ENCODE measurements at regions not wholly inside any gene's neighbourhood (a gene's known extent, or its start where the extent isn't known, plus 50 kb on each side); places are given as distances from the start of the nearest gene placed in this dataset.
"Not testable (repeated sequence)": the region's sequence is repeated elsewhere in the genome, so short reads cannot be mapped to it uniquely, and the experiment has no call there.

- Histone ChIP-seq H3K27me3 (ENCODE audit: control insufficient read depth in 2 of 2, insufficient read depth in 2 of 2, low read length in 2 of 2) (no peaks in the 10 kb centered on the region), H3K4me3 (ENCODE audit: low read length in 2 of 2) (no peak overlapping the region), H3K36me3 (ENCODE audit: control insufficient read depth in 2 of 2, insufficient read depth in 2 of 2, low read length in 2 of 2) (no peaks in the 10 kb centered on the region), H3K9me3 (ENCODE audit: control insufficient read depth in 2 of 2, low read length in 2 of 2) (peaks cover 0 to 9% of the 10 kb centered on the region in 2 donors), H3K4me1 (ENCODE audit: control insufficient read depth in 2 of 2, insufficient read depth in 2 of 2, low read length in 2 of 2) (no peaks in the 10 kb centered on the region), H3K27ac (ENCODE audit: low read depth in 2 of 2, low read length in 2 of 2) (no peak overlapping the region), H3K9ac (ENCODE audit: low read depth in 1 of 2, low read length in 2 of 2) (no peak overlapping the region)
These were observed 212.3 kb upstream of the ARRDC3 start for GRCh38 chr5:91595424-91595823.

- Histone ChIP-seq H3K9me3 (ENCODE audit: control insufficient read depth in 2 of 2, low read length in 2 of 2) (peaks cover 0 to 9% of the 10 kb centered on the region in 2 donors), H3K4me3 (ENCODE audit: low read length in 2 of 2) (no peak overlapping the region), H3K27me3 (ENCODE audit: control insufficient read depth in 2 of 2, insufficient read depth in 2 of 2, low read length in 2 of 2) (no peaks in the 10 kb centered on the region), H3K36me3 (ENCODE audit: control insufficient read depth in 2 of 2, insufficient read depth in 2 of 2, low read length in 2 of 2) (no peaks in the 10 kb centered on the region), H3K27ac (ENCODE audit: low read depth in 2 of 2, low read length in 2 of 2) (no peak overlapping the region), H3K9ac (ENCODE audit: low read depth in 1 of 2, low read length in 2 of 2) (no peak overlapping the region), H3K4me1 (ENCODE audit: control insufficient read depth in 2 of 2, insufficient read depth in 2 of 2, low read length in 2 of 2) (no peaks in the 10 kb centered on the region)
These were observed 208.0 kb upstream of the ARRDC3 start for GRCh38 chr5:91591076-91591475.

GRCh38 chr5:91586232-91586631, 203.1 kb upstream of the ARRDC3 start:
- Histone ChIP-seq H3K27me3 (ENCODE audit: control insufficient read depth in 2 of 2, insufficient read depth in 2 of 2, low read length in 2 of 2) (no peaks in the 10 kb centered on the region), H3K9me3 (ENCODE audit: control insufficient read depth in 2 of 2, low read length in 2 of 2) (peaks cover 0 to 3% of the 10 kb centered on the region in 2 donors), H3K9ac (ENCODE audit: low read depth in 1 of 2, low read length in 2 of 2) (no peak overlapping the region), H3K27ac (ENCODE audit: low read depth in 2 of 2, low read length in 2 of 2) (no peak overlapping the region), H3K4me3 (ENCODE audit: low read length in 2 of 2) (no peak overlapping the region), H3K36me3 (ENCODE audit: control insufficient read depth in 2 of 2, insufficient read depth in 2 of 2, low read length in 2 of 2) (no peaks in the 10 kb centered on the region), H3K4me1 (ENCODE audit: control insufficient read depth in 2 of 2, insufficient read depth in 2 of 2, low read length in 2 of 2) (no peaks in the 10 kb centered on the region)

- no peaks in the 10 kb centered on the region for H3K9me3 ChIP-seq (ENCODE audit: control insufficient read depth in 2 of 2, low read length in 2 of 2)
- no peaks in the 10 kb centered on the region for H3K36me3 ChIP-seq (ENCODE audit: control insufficient read depth in 2 of 2, insufficient read depth in 2 of 2, low read length in 2 of 2)
- no peak overlapping the region for H3K27ac ChIP-seq (ENCODE audit: low read depth in 2 of 2, low read length in 2 of 2)
- no peaks in the 10 kb centered on the region for H3K4me1 ChIP-seq (ENCODE audit: control insufficient read depth in 2 of 2, insufficient read depth in 2 of 2, low read length in 2 of 2)
- H3K27me3 ChIP-seq (ENCODE audit: control insufficient read depth in 2 of 2, insufficient read depth in 2 of 2, low read length in 2 of 2): no peaks in the 10 kb centered on the region
- H3K4me3 ChIP-seq (ENCODE audit: low read length in 2 of 2): no peak overlapping the region
- H3K9ac ChIP-seq (ENCODE audit: low read depth in 1 of 2, low read length in 2 of 2): no peak overlapping the region
These were observed 201.2 kb upstream of the ARRDC3 start for GRCh38 chr5:91584352-91584751.

GRCh38 chr5:91566012-91566411, 182.9 kb upstream of the ARRDC3 start:
- not testable (repeated sequence) for H3K9ac ChIP-seq (ENCODE audit: low read depth in 1 of 2, low read length in 2 of 2); H3K36me3 ChIP-seq (ENCODE audit: control insufficient read depth in 2 of 2, insufficient read depth in 2 of 2, low read length in 2 of 2); H3K4me1 ChIP-seq (ENCODE audit: control insufficient read depth in 2 of 2, insufficient read depth in 2 of 2, low read length in 2 of 2); H3K27ac ChIP-seq (ENCODE audit: low read depth in 2 of 2, low read length in 2 of 2); H3K9me3 ChIP-seq (ENCODE audit: control insufficient read depth in 2 of 2, low read length in 2 of 2); H3K4me3 ChIP-seq (ENCODE audit: low read length in 2 of 2); H3K27me3 ChIP-seq (ENCODE audit: control insufficient read depth in 2 of 2, insufficient read depth in 2 of 2, low read length in 2 of 2)

DNA sequence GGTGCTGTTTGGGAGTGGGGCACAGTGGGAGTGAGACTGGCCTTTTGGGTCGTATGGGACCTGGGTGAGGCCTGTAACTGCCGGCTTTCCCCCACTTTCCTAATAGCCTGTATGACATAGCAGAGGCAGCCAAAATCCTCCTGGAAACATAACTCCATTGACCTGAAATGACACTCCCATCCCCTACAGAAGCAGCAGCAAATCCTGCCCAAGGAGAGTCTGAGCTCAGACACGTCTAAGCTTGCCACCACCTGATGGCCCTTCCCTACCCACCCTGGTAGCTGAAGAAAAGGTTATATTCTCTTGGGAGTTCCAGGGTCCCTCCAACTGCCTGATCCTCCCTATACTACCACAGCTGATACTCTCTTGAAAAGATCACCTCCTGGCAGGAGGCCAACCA, 179.8 kb upstream of the ARRDC3 start:
- Histone ChIP-seq H3K9ac (ENCODE audit: low read depth in 1 of 2, low read length in 2 of 2) (no peak overlapping the region), H3K36me3 (ENCODE audit: control insufficient read depth in 2 of 2, insufficient read depth in 2 of 2, low read length in 2 of 2) (no peaks in the 10 kb centered on the region), H3K27ac (ENCODE audit: low read depth in 2 of 2, low read length in 2 of 2) (no peak overlapping the region), H3K4me3 (ENCODE audit: low read length in 2 of 2) (no peak overlapping the region), H3K9me3 (ENCODE audit: control insufficient read depth in 2 of 2, low read length in 2 of 2) (peaks cover 0 to 4% of the 10 kb centered on the region in 2 donors), H3K27me3 (ENCODE audit: control insufficient read depth in 2 of 2, insufficient read depth in 2 of 2, low read length in 2 of 2) (no peaks in the 10 kb centered on the region), H3K4me1 (ENCODE audit: control insufficient read depth in 2 of 2, insufficient read depth in 2 of 2, low read length in 2 of 2) (no peaks in the 10 kb centered on the region)

- Histone ChIP-seq H3K27me3 (ENCODE audit: control insufficient read depth in 2 of 2, insufficient read depth in 2 of 2, low read length in 2 of 2) (no peaks in the 10 kb centered on the region), H3K27ac (ENCODE audit: low read depth in 2 of 2, low read length in 2 of 2) (no peak overlapping the region), H3K4me1 (ENCODE audit: control insufficient read depth in 2 of 2, insufficient read depth in 2 of 2, low read length in 2 of 2) (no peaks in the 10 kb centered on the region), H3K9me3 (ENCODE audit: control insufficient read depth in 2 of 2, low read length in 2 of 2) (no peaks in the 10 kb centered on the region), H3K36me3 (ENCODE audit: control insufficient read depth in 2 of 2, insufficient read depth in 2 of 2, low read length in 2 of 2) (no peaks in the 10 kb centered on the region), H3K4me3 (ENCODE audit: low read length in 2 of 2) (no peak overlapping the region), H3K9ac (ENCODE audit: low read depth in 1 of 2, low read length in 2 of 2) (no peak overlapping the region)
These were observed 158.6 kb upstream of the ARRDC3 start for GRCh38 chr5:91541696-91542095.

- no peaks in the 10 kb centered on the region for H3K9me3 ChIP-seq (ENCODE audit: control insufficient read depth in 2 of 2, low read length in 2 of 2)
- H3K27me3 ChIP-seq (ENCODE audit: control insufficient read depth in 2 of 2, insufficient read depth in 2 of 2, low read length in 2 of 2): no peaks in the 10 kb centered on the region
- no peak overlapping the region for H3K4me3 ChIP-seq (ENCODE audit: low read length in 2 of 2)
- H3K4me1 ChIP-seq (ENCODE audit: control insufficient read depth in 2 of 2, insufficient read depth in 2 of 2, low read length in 2 of 2): no peaks in the 10 kb centered on the region
- H3K9ac ChIP-seq (ENCODE audit: low read depth in 1 of 2, low read length in 2 of 2): no peak overlapping the region
- no peaks in the 10 kb centered on the region for H3K36me3 ChIP-seq (ENCODE audit: control insufficient read depth in 2 of 2, insufficient read depth in 2 of 2, low read length in 2 of 2)
- no peak overlapping the region for H3K27ac ChIP-seq (ENCODE audit: low read depth in 2 of 2, low read length in 2 of 2)
These were observed 155.1 kb upstream of the ARRDC3 start for GRCh38 chr5:91538179-91538578.

DNA sequence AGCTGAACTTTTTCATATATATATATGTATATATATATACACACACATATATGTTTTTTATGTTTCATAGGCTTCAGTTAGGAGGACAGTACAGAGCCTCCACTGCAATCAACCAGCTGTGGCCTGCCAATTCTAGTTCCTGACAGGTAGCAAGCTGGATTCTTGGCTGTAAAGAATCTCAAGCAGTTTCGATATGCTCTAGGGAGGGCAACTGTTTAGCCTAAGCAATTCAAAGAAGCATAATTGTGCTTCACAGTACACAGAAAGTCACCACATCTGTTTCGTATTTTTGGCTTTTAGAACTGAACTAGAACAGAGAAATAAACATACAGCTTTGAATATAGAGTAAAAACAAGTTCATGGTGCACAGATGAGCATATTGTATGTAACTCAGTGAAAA, 152.4 kb upstream of the ARRDC3 start:
- Histone ChIP-seq H3K4me3 (ENCODE audit: low read length in 2 of 2) (no peak overlapping the region), H3K9me3 (ENCODE audit: control insufficient read depth in 2 of 2, low read length in 2 of 2) (no peaks in the 10 kb centered on the region), H3K4me1 (ENCODE audit: control insufficient read depth in 2 of 2, insufficient read depth in 2 of 2, low read length in 2 of 2) (no peaks in the 10 kb centered on the region), H3K9ac (ENCODE audit: low read depth in 1 of 2, low read length in 2 of 2) (no peak overlapping the region), H3K27ac (ENCODE audit: low read depth in 2 of 2, low read length in 2 of 2) (no peak overlapping the region), H3K36me3 (ENCODE audit: control insufficient read depth in 2 of 2, insufficient read depth in 2 of 2, low read length in 2 of 2) (no peaks in the 10 kb centered on the region), H3K27me3 (ENCODE audit: control insufficient read depth in 2 of 2, insufficient read depth in 2 of 2, low read length in 2 of 2) (no peaks in the 10 kb centered on the region)

- no peaks in the 10 kb centered on the region for H3K27me3 ChIP-seq (ENCODE audit: control insufficient read depth in 2 of 2, insufficient read depth in 2 of 2, low read length in 2 of 2)
- no peaks in the 10 kb centered on the region for H3K4me1 ChIP-seq (ENCODE audit: control insufficient read depth in 2 of 2, insufficient read depth in 2 of 2, low read length in 2 of 2)
- H3K36me3 ChIP-seq (ENCODE audit: control insufficient read depth in 2 of 2, insufficient read depth in 2 of 2, low read length in 2 of 2): no peaks in the 10 kb centered on the region
- no peaks in the 10 kb centered on the region for H3K9me3 ChIP-seq (ENCODE audit: control insufficient read depth in 2 of 2, low read length in 2 of 2)
- no peak overlapping the region for H3K9ac ChIP-seq (ENCODE audit: low read depth in 1 of 2, low read length in 2 of 2)
- no peak overlapping the region for H3K4me3 ChIP-seq (ENCODE audit: low read length in 2 of 2)
- no peak overlapping the region for H3K27ac ChIP-seq (ENCODE audit: low read depth in 2 of 2, low read length in 2 of 2)
These were observed 151.2 kb upstream of the ARRDC3 start for GRCh38 chr5:91534332-91534731.

GRCh38 chr5:91532779-91533178, 149.7 kb upstream of the ARRDC3 start:
- no peaks in the 10 kb centered on the region for H3K4me1 ChIP-seq (ENCODE audit: control insufficient read depth in 2 of 2, insufficient read depth in 2 of 2, low read length in 2 of 2)

More at GRCh38 chr5:91532779-91533178, 149.7 kb upstream of the ARRDC3 start:
- no peaks in the 10 kb centered on the region for H3K9me3 ChIP-seq (ENCODE audit: control insufficient read depth in 2 of 2, low read length in 2 of 2)
- no peak overlapping the region for H3K4me3 ChIP-seq (ENCODE audit: low read length in 2 of 2)
- H3K27ac ChIP-seq (ENCODE audit: low read depth in 2 of 2, low read length in 2 of 2): no peak overlapping the region
- H3K9ac ChIP-seq (ENCODE audit: low read depth in 1 of 2, low read length in 2 of 2): no peak overlapping the region
- no peaks in the 10 kb centered on the region for H3K36me3 ChIP-seq (ENCODE audit: control insufficient read depth in 2 of 2, insufficient read depth in 2 of 2, low read length in 2 of 2)
- H3K27me3 ChIP-seq (ENCODE audit: control insufficient read depth in 2 of 2, insufficient read depth in 2 of 2, low read length in 2 of 2): no peaks in the 10 kb centered on the region

Data from mucosa of rectum (tissue), 2 donors.